ENCODE measurements at regions not wholly inside any gene's neighbourhood (a gene's known extent, or its start where the extent isn't known, plus 50 kb on each side); places are given as distances from the start of the nearest gene placed in this dataset.
"Not testable (repeated sequence)": the region's sequence is repeated elsewhere in the genome, so short reads cannot be mapped to it uniquely, and the experiment has no call there.

DNA sequence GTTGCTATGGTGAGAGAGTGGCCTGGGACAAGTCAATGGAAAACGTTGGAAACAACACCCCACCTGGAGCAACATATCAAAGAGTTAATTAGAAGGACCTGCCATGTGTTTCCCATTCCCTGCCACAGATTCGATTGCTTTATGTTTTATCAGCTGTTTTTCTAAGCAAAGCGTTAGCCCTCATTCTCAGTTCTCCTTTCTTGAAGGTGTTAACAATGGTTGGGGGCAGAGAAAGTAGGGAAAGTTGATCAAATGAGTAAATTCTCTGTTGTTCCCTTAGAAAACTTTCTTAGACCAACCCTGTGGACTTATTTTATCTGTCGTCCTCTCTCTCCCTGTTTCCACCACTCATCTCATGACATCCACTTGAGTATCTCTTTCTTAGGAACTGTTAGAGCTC is 102.5 kb downstream of the ADAMTS15 start:
- DNase-seq (ENCODE audit: low read depth, low spot score), result no peak

DNA sequence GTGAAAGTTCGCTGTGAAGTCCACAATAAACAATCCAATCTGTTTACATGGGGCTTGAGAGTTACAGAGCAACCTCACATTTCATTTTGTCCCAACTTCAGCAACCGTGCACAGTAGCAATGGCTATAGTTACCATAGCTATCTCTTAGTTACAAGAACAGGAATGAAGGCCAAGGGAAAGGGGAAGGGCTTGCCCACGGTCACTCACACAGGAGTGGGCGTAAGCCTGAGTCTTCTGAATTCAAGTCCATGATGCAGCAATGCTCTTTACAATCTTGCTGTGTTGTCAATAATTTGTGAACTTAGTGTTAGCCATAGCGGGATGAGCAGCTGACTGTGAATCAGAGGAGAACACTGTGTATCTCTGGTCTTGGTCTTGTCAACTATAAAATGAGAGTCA is 102.9 kb downstream of the ADAMTS15 start:
- no peak for DNase-seq (ENCODE audit: low read depth, low spot score)

DNA sequence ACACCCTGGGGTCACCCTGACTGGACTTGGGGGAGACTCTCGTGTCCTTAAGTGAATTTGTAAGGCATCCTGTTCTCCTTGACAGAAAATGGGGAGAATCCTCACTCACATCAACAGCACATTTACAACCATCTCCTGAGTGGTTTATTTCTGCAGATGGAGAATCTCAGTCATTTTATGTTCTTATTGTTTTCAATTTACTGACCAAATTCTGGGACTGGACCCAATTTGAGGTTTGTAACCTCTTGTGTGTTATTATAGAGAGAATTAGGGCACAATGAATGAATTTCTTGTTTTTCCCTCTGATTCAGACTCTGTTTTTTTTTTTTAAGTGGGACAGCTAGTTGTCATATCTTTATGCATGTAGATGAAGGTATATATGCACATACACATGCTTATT is 104.9 kb downstream of the ADAMTS15 start:
- DNase-seq (ENCODE audit: low read depth, low spot score), result no peak

DNA sequence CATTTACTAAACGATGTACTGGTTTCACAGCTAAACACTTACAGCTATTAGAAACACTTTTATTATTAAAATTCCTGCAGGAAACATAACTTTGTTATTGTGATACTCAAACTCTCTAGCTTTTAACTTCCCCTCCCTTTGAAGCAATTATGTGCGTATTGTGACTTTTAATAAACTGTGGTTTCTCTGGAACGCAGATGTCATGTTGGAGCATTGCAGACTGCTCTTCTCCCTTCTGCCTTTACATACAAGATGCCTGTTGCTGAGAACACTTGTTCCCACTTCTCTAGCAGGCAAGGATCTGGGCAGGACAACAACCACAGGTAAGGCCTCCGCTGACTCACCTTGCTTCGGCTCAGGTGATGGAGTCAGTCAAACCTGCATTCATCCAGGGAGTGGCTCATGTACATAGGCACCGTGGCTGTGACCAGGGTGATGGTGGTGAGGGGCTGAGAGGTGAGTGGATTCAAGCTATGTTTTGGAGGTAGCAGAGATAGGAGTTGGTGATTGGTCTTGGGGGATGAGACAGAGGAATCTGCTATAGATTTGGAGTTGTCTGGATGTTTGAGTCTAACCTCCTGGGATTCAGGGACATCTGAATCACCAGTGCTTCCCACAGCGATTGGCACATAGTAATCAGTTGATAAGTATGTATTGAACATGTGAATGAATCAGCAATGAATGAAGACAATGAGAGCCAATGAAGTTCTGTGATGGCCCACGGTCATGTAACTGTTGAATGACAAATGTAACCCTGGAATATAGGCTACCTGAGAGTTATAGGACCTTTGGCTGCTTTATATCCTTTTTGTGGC is 106.0 kb downstream of the ADAMTS15 start:
- no peak for DNase-seq (ENCODE audit: low read depth, low spot score)

DNA sequence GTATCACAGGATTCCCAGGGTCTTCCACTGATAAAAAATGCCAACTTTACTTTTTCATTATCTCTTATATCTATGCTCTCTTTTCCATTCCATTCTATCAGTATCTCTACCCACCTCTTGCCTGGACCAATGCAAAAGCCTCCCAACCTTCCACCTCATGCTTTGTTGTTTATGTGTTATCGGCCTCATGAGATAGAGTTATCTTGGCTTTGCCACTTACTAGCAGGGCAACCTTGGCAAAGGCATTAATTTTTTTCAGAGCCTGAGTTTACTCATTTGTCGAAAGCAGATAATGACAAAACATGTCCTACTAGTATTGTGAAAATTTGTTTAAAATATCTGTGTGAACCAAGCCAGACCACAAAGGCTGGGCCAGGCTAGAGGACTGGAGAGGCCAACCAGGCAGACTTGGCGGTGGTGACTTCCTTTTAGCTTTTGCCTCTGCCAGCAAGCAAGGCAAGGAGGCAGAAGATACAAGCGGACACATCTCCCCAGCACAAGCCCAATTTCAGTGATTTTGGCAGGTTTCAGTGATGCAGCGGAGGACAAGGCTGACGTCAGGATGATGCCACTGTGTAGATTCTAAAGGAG is 106.9 kb downstream of the ADAMTS15 start:
- no peak for DNase-seq (ENCODE audit: low read depth, low spot score)

DNA sequence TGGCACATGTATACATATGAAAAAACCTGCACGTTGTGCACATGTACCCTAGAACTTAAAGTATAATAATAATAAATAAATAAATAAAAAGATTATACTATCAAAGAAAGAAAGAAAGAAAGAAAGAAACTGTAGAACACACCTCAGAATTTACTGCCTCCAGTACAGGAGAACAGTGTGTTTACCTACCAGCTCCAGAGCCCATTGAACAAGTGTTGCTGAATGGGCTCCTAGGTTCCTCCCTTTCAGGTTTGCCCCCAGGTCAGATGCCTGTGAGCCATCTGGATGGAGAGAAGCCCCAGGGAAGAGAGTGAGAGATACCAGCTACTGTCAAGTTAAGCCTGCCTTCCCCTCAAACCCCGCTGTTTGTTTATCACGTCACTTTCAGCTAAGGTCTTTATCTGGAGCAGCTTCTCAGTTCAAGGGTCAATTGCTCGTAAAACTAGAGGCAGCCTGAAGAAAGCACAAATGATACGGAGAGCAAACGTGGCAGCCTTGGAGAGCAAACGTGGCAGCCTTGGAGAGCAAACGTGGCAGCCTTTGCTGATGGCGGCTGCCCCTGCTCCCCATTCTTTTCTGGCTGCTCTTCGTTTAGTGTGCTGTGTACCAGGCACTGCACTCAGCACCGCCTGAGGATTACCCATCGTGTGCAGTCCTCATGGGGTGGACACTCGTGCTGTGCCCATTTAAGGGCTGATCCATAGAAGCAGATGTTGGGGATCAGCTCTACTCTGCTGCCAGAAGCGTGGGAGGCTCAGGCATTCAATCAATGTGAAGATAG is 111.7 kb downstream of the ADAMTS15 start:
- no peak for DNase-seq (ENCODE audit: low read depth, low spot score)

DNA sequence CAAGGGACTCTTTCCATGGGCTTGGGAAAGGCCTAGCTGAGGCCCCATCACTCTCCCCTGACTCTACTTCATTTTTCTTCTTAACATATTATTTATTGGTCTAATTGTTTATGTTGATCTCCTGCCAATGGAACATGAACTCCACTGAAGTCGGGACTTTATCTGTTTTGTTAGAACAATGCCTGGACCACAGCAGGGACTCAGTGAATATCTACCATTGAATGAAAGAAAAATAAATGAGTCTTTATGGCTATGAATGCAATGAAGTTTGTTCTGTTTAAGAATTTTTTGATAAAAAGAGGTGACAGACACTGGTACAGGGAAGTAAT is 112.3 kb downstream of the ADAMTS15 start:
- no peak for DNase-seq (ENCODE audit: low read depth, low spot score)

DNA sequence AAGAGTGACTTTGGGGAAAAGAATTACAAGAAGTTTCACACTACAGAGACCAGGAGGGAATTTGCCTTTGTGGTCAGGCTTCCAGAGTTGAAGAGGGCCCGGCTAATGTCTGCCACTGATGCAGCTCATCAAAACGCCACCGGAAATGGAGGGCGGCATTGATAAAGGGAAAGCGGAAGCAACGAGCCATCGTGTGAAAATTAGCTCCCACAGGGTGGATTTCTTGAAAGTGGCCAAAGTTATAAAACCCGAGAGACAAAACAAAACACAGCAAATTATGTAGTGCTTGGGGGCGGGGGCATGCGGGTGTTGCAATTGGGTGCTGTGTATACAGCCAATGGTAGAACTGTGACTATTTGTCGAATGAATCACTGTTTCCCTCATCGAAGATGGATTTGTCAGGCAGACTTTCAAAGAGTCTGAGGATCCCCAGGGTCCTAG is 113.0 kb downstream of the ADAMTS15 start:
- DNase-seq (ENCODE audit: low read depth, low spot score), result no peak

DNA sequence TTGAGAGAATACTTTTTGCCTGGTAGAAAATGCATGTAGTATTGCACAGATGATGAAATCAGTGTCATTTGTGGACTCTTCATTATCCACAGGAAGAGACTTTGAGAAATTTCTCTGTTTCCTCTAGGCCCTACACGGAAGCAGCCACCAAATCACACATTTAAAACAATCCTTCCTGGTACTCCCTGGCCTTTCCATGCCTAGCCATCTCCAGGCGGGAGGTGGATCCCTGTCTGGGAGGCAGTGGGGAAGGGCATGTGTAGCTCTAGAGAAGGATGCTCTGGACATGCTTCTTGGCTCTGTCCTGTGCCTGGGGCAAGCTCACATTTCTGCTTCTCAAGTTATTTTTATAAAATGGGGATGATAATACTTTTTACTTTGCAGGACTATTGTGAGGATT is 114.1 kb downstream of the ADAMTS15 start:
- DNase-seq (ENCODE audit: low read depth, low spot score), result no peak

DNA sequence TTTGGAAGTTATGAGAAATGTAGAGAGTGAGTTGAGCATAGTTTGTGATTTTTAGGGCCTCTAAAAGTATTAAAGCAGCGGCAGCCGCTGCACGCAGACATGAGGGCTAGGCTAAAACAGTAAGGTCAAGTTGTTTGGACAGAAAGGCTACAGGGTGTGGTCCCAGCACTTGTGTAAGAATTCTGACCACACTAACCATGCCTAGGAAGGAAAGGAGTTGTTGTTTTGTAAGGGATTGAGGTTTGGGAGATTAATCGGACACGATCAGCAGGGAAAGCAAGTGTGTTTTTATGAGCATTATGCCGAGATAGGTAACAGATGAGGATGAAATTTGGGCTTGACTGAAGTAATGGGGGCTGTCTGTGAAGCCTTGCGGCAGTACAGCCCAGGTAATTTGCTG is 117.9 kb downstream of the ADAMTS15 start:
- not testable (repeated sequence) for DNase-seq (ENCODE audit: low read depth, low spot score)

DNA sequence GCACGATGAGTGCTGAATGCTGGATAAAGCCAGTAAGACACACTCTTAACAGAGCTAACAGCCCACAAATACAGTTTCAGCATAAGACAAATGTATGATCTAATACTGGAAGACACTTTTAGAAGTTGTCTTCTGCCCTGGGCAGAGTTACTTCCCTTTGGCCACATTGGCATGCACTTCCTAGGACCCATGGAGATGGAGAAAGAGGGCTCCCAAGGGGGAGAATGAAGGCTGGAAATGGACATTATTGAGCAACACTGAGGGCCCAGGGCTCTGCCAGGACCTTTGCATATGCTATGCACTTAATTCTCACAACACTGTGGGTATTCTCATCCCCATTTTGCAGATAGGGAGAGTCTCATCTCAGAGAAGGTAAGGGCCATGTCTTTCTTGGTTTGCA is 123.1 kb downstream of the ADAMTS15 start:
- no peak for DNase-seq (ENCODE audit: low read depth, low spot score)

DNA sequence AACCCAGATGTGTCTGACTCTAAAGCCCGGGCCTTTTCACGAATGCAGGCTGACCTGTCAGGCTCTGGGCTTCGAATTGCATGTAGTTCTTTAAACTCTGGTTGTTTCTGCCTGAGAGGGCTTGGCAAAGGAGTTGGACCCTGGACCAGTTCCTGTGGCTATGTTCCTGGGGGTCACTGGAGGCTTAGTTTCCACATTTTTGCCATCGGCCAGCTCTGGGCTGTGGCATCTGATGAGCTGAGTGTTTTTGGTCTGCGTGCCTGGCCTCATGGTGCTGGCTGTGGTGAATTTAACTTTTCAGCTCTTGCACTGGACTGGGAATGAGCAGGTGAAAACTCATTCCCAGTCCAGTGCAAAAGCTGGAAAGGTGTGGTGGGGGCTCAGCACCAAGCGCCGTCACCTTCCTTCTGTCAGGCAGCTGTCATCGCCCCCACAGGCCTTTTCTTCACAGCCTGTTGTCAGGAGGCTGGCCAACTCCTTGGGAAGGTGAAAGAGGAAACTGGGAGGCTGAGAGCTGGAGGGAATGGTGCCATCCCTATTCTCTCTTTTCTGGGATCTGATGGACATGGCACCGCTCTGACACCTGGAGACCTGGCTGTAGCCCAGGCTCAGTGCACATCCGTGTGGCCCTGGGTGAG is 123.6 kb downstream of the ADAMTS15 start:
- DNase-seq (ENCODE audit: low read depth, low spot score), result no peak

DNA sequence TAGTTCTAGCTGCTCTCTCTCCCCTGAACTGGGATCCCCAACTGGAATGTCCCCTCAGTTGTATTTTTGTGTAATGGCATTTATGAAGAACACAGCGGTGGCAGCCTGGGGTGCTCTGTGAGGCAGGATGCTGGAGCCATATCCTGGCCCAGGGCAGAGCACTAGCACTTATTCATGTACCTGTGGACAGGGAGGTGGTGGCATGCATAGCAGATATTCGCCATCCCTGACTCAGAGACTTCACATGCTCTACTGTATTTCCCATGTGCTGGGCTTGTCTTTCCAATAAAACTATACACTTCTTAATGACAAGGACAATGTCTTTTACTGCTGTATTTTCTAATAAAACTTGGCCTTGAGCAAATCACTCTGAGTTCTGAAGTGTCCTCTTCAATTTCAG is 125.3 kb downstream of the ADAMTS15 start:
- no peak for DNase-seq (ENCODE audit: low read depth, low spot score)

DNA sequence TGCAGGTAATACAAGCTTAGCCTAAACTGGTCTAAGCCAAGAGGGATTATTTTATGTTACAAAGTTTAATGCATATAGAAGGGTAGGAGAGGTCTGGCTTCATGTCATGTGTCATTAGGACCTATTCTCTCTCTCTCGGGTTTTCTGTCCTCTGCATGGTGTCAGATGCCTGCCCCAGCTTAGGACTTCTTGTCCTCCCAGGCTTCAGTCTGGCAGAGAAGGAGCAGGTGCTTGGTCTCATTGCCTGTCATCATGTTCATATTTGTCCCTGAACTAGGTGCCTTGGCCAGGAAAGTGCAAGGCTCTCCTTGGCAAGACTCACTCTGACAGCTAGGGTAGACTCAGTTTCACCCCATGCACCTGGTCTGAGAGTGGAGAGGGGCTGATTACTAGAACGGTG is 126.3 kb downstream of the ADAMTS15 start:
- no peak for DNase-seq (ENCODE audit: low read depth, low spot score)

DNA sequence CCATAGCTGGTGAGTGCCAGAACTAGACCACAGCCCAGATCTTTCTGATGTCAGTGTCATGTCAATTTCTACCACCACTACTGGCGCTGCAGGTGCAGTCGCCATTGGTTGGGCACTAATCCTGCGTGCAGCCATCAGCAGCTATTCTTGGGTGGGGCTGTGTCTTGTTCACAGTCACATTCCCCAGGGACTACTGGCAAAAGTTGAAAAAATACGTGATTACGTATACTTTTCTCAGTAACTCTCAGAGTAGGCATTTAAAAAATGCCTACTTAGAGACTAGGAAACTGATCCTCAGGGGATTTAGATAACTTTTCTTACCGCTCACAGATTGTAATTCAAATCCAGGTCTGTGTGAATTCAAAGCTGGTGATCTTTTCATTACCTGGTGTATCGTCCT is 127.7 kb downstream of the ADAMTS15 start:
- DNase-seq (ENCODE audit: low read depth, low spot score), result no peak

DNA sequence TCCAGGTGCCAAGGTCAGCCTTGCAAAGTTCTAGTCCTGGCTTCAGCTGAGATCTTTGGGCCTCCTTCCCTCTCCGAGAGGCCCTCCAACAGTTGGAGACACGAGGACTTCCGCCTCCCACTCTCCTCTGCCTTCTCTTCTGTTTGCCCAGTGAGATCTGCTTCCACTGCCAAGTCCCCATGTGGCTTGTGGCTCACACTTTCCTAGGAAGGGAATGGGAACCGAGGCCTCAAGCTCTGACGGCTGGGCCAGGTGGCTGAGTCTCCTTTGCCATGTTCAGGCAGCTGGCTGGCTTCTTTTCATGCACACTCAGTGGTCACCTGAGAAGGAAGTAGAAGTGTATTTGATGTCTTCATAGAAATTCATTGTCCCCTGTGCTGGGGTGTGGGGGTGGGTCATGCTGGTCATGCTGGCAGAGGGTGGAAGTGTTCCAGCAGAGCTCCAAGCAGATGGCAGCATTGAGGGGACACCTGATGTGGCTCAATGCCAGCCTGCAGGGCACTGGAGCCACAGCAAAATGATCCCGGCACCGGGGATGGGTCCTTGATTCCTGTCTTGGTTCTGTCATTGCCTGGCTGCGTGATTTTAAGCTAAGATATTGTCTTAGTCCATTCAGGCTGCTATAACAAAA is 130.4 kb downstream of the ADAMTS15 start:
- no peak for DNase-seq (ENCODE audit: low read depth, low spot score)

DNA sequence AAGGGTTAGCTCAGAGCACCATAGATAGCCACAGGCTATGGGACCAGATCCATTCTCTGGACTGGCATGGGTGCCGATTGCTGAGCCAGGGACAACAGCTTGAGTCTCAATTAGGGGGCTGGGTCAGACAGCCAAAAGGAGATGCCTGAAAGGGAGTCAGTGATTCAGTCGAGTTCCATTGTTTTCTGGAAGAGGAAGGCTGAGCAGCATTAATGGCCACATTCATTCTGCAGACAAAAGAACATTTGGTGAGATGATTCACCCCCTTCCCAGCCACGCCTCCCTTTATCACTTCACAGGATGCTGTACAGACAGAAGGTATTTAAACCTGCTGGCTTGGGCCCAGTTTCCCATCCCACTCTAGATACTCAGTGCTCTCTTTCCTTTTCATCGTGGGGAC is 131.9 kb downstream of the ADAMTS15 start:
- DNase-seq (ENCODE audit: low read depth, low spot score), result no peak

DNA sequence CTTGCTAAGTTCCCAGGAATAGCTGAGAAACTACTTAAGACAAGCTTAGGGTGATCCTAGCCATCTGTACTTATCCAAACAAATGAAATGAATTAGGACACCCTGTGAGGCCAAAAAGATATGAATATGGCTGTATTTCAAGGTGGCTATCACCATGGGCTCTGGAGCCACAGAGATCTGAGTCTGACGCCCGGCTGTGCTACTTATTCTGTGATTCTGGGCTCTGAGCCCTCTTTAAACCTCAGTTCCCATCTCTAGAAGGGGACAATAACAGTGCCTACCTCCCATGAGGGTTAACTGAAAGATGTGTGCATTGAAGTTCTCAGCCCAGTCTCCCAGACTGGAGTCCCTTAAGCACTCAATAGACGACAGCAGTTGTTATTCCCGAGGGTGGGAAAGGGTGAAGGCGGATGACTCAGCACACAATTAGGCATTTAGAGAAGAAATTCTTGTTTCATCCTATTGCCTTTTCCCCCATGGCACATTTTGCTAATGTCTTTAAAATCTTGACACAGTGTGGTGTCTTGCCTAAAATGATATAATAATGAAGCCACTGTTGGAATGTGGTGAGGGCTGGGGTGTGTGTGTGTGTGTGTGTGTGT is 132.5 kb downstream of the ADAMTS15 start:
- DNase-seq (ENCODE audit: low read depth, low spot score), result no peak

DNA sequence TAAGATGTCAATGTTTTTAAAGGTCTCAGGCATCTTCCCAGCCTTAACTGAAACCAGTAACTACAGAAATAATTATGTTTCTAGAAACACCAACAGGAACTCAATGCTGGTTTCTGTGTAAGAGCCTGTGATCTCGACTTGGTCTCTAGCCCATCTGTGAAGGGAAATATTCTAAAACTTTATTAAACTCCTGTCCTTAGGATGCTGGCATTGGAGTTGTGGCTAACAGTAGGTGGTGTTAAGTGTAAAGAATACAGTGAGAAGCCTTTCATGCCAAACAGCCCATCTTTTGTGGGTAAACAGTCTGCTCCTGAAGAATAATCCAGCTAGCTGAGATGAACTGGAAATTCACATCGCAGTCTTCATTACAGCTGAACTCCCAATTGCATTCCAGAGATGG is 133.2 kb downstream of the ADAMTS15 start:
- DNase-seq (ENCODE audit: low read depth, low spot score), result no peak

DNA sequence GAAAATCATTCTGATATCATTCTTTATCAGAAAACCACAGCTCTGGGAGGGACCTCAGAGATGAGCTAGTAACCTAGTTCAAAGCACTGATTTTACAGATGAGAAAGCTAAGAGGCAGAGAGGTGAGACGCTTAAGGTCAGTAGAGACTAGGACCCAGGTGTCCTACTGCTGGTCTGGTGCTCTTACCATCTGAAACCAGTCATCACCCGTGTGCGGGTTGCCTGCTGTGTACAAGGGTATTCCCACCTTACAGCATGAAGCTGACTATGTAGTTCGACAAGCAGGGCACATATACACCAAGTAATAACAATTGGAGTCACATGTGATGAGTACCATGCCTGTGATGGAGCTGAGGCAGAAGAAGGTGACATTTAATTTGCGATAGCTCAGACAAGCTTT is 133.7 kb downstream of the ADAMTS15 start:
- DNase-seq (ENCODE audit: low read depth, low spot score), result no peak

DNA sequence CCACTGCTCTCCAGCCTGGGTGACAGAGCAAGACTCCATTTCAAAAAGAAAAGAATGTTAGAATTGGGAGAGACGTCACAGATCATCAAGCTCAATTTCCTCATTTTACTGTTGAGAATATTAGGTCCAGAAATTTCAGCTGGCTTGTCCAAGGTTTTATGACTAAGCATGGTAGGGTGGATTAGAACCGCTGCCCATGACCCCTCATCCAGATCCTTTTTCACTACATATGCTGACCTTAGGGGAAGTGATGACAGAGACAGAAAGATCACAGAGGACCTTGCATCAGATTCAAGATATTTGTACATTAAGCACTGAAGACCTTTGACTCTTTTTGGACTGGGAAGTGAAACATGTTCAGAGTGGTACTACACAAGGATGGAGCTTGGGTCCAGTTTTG is 134.5 kb downstream of the ADAMTS15 start:
- no peak for DNase-seq (ENCODE audit: low read depth, low spot score)

Measured in brain pericyte (primary cell).